ENCODE measurements at regions not wholly inside any gene's neighbourhood (a gene's known extent, or its start where the extent isn't known, plus 50 kb on each side); places are given as distances from the start of the nearest gene placed in this dataset.

GRCh38 chr1:162988869-162989268, 80.3 kb upstream of the RGS4 start:
- ChIA-PET POLR2A (ENCODE audit: partially characterized antibody) (no interaction called here), CTCF (ENCODE audit: partially characterized antibody) (interaction anchor here (0.6 to 3.4 kb wide), 23 partner anchors 10 to 583 kb away, joined by 3 to 19 read pairs (median 4); partner anchors contain the start of gene RGS4)
- Histone ChIP-seq H3K18ac (ENCODE audit: extremely low read depth, low read length) (no peak overlapping the region), H2BK15ac (ENCODE audit: low read length) (no peak overlapping the region), H4K20me1 (replicated peaks in 1 of 2; ENCODE audit: control insufficient read depth in 1 of 2, insufficient read depth in 2 of 2, low read length in 2 of 2) (no peaks in the 10 kb centered on the region), H3K79me1 (ENCODE audit: low read depth, low read length) (no peaks in the 10 kb centered on the region), H3K4me2 (ENCODE audit: insufficient read depth in 1 of 2, low read depth in 2 of 2, low read length in 2 of 2) (no peak overlapping the region), H2AK5ac (ENCODE audit: low read depth, low read length) (no peak overlapping the region), H3K36me3 (ENCODE audit: control insufficient read depth in 2 of 4, insufficient read depth in 4 of 4, low read length in 3 of 4) (no peaks in the 10 kb centered on the region), H3K14ac (ENCODE audit: insufficient read length) (no peak overlapping the region), H2BK20ac (ENCODE audit: low read length) (no peak overlapping the region), H3K79me2 (ENCODE audit: control insufficient read depth in 1 of 2, insufficient read depth in 2 of 2, low read length in 2 of 2) (no peaks in the 10 kb centered on the region), H3K23ac (ENCODE audit: insufficient read length) (no peak overlapping the region), H3K9ac (replicated peaks in 1 of 4; ENCODE audit: extremely low read depth in 1 of 4, low read depth in 3 of 4, low read length in 3 of 4) (no peak overlapping the region), H3K27ac (ENCODE audit: low read depth, low read length) (no peak overlapping the region), H4K8ac (ENCODE audit: extremely low read depth, insufficient read depth, low read length) (no peak overlapping the region), H4K91ac (replicated peaks; ENCODE audit: insufficient read length, low read length) (no peak overlapping the region), H3K4me3 (ENCODE audit: extremely low read depth in 1 of 4, insufficient read depth in 2 of 4, low read depth in 3 of 4, low read length in 4 of 4) (no peak overlapping the region), H2BK120ac (replicated peaks; ENCODE audit: low read depth, low read length) (no peak overlapping the region), H3K9me3 (ENCODE audit: insufficient read depth in 2 of 2, low read depth in 1 of 2, low read length in 1 of 2) (no peaks in the 10 kb centered on the region), H3K4me1 (replicated peaks in 1 of 4; ENCODE audit: control insufficient read depth in 3 of 4, insufficient read depth in 4 of 4, low read length in 3 of 4) (0 out of 7 replicates have a peak, but pooled peaks cover 0 to 2% (median 0%) of the 10 kb centered on the region in 4 experiments), H3K27me3 (replicated peaks in 1 of 4; ENCODE audit: control insufficient read depth in 3 of 4, extremely low read depth in 1 of 4, insufficient read depth in 3 of 4, low read length in 3 of 4) (no peaks in the 10 kb centered on the region), H4K5ac (ENCODE audit: insufficient read length, low read depth, low read length) (no peak overlapping the region), H3K4ac (replicated peaks; ENCODE audit: insufficient read length, low read depth, low read length) (no peak overlapping the region), H2BK5ac (ENCODE audit: low read depth, low read length) (no peak overlapping the region), H3K56ac (replicated peaks; ENCODE audit: insufficient read length, low read depth, low read length) (no peak overlapping the region), H3K23me2 (ENCODE audit: low read depth, low read length) (no peaks in the 10 kb centered on the region), H2AFZ (ENCODE audit: low read length) (no peak overlapping the region), H2BK12ac (ENCODE audit: low read depth, low read length) (no peak overlapping the region)
- FAIRE-seq (peak; percentile 13), DNase-seq (ENCODE audit: low read depth in 1 of 2, low spot score in 2 of 2) (peak in 1 of 2 experiments; percentile 45)
- WGBS, 2 experiments (ENCODE audit: extremely low coverage in 1 of 2, insufficient coverage in 1 of 2, insufficient read length in 1 of 2, insufficient replicate concordance in 2 of 2, low coverage in 1 of 2, low lambda C conversion rate in 2 of 2, missing lambda C conversion rate in 1 of 2), result 67% methylated on average over 3 of the region's 3 CpGs; no CpG with 5 or more reads in 1 of the 2 experiments
- 0 out of 2 replicates have a peak, but pooled peaks have one; percentile 3 for TF ChIP-seq TEAD4 (IDR thresholded peaks at IDR 0.05; ENCODE audit: low read depth, low read length)
- TF ChIP-seq CTBP2 (IDR thresholded peaks at IDR 0.05; ENCODE audit: borderline replicate concordance, insufficient read depth, insufficient read length, low read length), result no peak
- no peak for TF ChIP-seq POLR2A (IDR thresholded peaks at IDR 0.05; ENCODE audit: control extremely low read depth in 1 of 2, low read depth in 2 of 2, low read length in 2 of 2)
- TF ChIP-seq SIRT6 (IDR thresholded peaks at IDR 0.05; ENCODE audit: low read length), result no peak
- peak; percentile 15 to 80 (median 73) for TF ChIP-seq CTCF (IDR thresholded peaks at IDR 0.05; ENCODE audit: control extremely low read depth in 1 of 3, insufficient read depth in 1 of 3, low read depth in 1 of 3, low read length in 3 of 3)
- TF ChIP-seq RBBP5 (IDR thresholded peaks at IDR 0.05; ENCODE audit: borderline replicate concordance, low read depth, low read length), result no peak
- TF ChIP-seq RAD21 (IDR thresholded peaks at IDR 0.05 in 1 of 2, conservative IDR thresholded peaks at IDR 0.05 in 1 of 2; ENCODE audit: low read depth in 2 of 2, low read length in 2 of 2), result peak; percentile 69 to 76
